Suprapubic skin (tissue), 4 donors: ENCODE measurements at regions not wholly inside any gene's neighbourhood (a gene's known extent, or its start where the extent isn't known, plus 50 kb on each side); places are given as distances from the start of the nearest gene placed in this dataset.

ENCODE experiments used
- POLR2A ChIP-seq, 2 donors: fragments of 450-650 bp; IDR thresholded peaks; one replicate each; pipeline ENCODE4 v1.6.1; 2017; ENCODE audit warnings: antibody characterized with exemption in 2 of 2, mild to moderate bottlenecking in 2 of 2, moderate library complexity in 2 of 2
- POLR2AphosphoS5 ChIP-seq, 3 donors: sonication (generic); formaldehyde crosslinking; IDR thresholded peaks; one replicate each; pipeline ENCODE4 v1.6.1; 2017; ENCODE audit warnings: antibody characterized with exemption in 3 of 3
- TF ChIP-seq, protein P1 (sequence below), 2 donors: fragments of 200-600 bp in 1 of 2; fragments of 450-650 bp in 1 of 2; sonication (generic) in 1 of 2; IDR thresholded peaks; one replicate each; pipeline ENCODE4 v1.5.1; 2016 to 2019; ENCODE audit warnings: antibody characterized with exemption in 2 of 2, mild to moderate bottlenecking in 1 of 2, moderate library complexity in 1 of 2

DNA sequence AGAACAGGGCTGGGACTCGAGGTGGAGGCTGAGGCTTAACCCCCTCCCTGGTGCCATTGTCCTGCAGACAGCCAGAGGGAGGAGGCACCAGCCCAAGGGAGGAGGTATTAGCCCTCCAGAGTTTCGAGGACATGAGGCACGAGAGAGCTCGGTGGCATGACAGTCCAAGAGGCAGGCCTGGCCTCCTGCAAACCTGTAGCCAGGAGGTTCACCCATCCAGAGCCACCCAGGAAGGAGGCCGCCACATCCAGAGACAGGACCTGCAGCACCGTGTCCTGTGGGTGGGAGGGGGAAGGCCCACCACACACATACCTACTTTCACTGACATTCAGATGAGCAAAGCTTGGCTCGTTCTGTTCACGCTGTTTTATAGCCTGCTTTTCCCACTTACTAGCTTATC is 75.2 kb upstream of the ADAMTS2 start:
- TF ChIP-seq, protein P1, sequence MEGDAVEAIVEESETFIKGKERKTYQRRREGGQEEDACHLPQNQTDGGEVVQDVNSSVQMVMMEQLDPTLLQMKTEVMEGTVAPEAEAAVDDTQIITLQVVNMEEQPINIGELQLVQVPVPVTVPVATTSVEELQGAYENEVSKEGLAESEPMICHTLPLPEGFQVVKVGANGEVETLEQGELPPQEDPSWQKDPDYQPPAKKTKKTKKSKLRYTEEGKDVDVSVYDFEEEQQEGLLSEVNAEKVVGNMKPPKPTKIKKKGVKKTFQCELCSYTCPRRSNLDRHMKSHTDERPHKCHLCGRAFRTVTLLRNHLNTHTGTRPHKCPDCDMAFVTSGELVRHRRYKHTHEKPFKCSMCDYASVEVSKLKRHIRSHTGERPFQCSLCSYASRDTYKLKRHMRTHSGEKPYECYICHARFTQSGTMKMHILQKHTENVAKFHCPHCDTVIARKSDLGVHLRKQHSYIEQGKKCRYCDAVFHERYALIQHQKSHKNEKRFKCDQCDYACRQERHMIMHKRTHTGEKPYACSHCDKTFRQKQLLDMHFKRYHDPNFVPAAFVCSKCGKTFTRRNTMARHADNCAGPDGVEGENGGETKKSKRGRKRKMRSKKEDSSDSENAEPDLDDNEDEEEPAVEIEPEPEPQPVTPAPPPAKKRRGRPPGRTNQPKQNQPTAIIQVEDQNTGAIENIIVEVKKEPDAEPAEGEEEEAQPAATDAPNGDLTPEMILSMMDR (IDR thresholded peaks at IDR 0.05), result no peak
- TF ChIP-seq POLR2AphosphoS5 (IDR thresholded peaks at IDR 0.05), result no peak
- TF ChIP-seq POLR2A (IDR thresholded peaks at IDR 0.05), result no peak
